ENCODE measurements at regions not wholly inside any gene's neighbourhood (a gene's known extent, or its start where the extent isn't known, plus 50 kb on each side); places are given as distances from the start of the nearest gene placed in this dataset.

GRCh38 chr4:123558865-123559264 is 162.3 kb downstream of the SPRY1 start:
- POLR2A ChIA-PET = no interaction called here
- TF ChIP-seq CTCF (IDR thresholded peaks at IDR 0.05; ENCODE audit: insufficient read depth, low read depth, low read length) = no peak
- DNase-seq (ENCODE audit: low read depth) = no peak
- H3K36me3 ChIP-seq (ENCODE audit: control insufficient read depth, insufficient read depth, low read length) = no peaks in the 10 kb centered on the region
- no peaks in the 10 kb centered on the region for H3K27me3 ChIP-seq (ENCODE audit: control insufficient read depth, insufficient read depth, low read length)
- CTCF ChIA-PET = no interaction called here
- no peak overlapping the region for H3K4me3 ChIP-seq (ENCODE audit: low read depth, low read length)

- no peak for TF ChIP-seq CTCF (IDR thresholded peaks at IDR 0.05; ENCODE audit: insufficient read depth, low read depth, low read length)
- H3K4me3 ChIP-seq (ENCODE audit: low read depth, low read length) = no peak overlapping the region
- no peak for DNase-seq (ENCODE audit: low read depth)
- ChIA-PET CTCF (interaction anchor here (0.6 kb wide), 1 partner anchor 71 kb away, joined by 3 read pairs; no protein-coding TSS in a partner anchor), POLR2A (no interaction called here)
- no peaks in the 10 kb centered on the region for H3K27me3 ChIP-seq (ENCODE audit: control insufficient read depth, insufficient read depth, low read length)
- H3K36me3 ChIP-seq (ENCODE audit: control insufficient read depth, insufficient read depth, low read length) = no peaks in the 10 kb centered on the region
Observed at GRCh38 chr4:123559955-123560871, 163.6 kb downstream of the SPRY1 start.

- no peak for DNase-seq (ENCODE audit: low read depth)
- TF ChIP-seq CTCF (IDR thresholded peaks at IDR 0.05; ENCODE audit: insufficient read depth, low read depth, low read length) = no peak
Observed at GRCh38 chr4:123561525-123561924, 164.9 kb downstream of the SPRY1 start.

GRCh38 chr4:123562994-123563750 is 166.6 kb downstream of the SPRY1 start:
- DNase-seq (ENCODE audit: low read depth) = no peak
- ChIA-PET POLR2A (no interaction called here), CTCF (interaction anchor here (0.5 to 2.8 kb wide), 7 partner anchors 9 to 691 kb away, joined by 3 to 14 read pairs (median 5); no protein-coding TSS in a partner anchor)
- Histone ChIP-seq H3K27me3 (ENCODE audit: control insufficient read depth, insufficient read depth, low read length) (no peaks in the 10 kb centered on the region), H3K36me3 (ENCODE audit: control insufficient read depth, insufficient read depth, low read length) (no peaks in the 10 kb centered on the region), H3K4me3 (ENCODE audit: low read depth, low read length) (no peak overlapping the region)
- no peak for TF ChIP-seq CTCF (IDR thresholded peaks at IDR 0.05; ENCODE audit: insufficient read depth, low read depth, low read length)

More at GRCh38 chr4:123561525-123561924, 164.9 kb downstream of the SPRY1 start:
- ChIA-PET POLR2A (no interaction called here), CTCF (no interaction called here)
- no peaks in the 10 kb centered on the region for H3K27me3 ChIP-seq (ENCODE audit: control insufficient read depth, insufficient read depth, low read length)
- no peaks in the 10 kb centered on the region for H3K36me3 ChIP-seq (ENCODE audit: control insufficient read depth, insufficient read depth, low read length)
- H3K4me3 ChIP-seq (ENCODE audit: low read depth, low read length) = no peak overlapping the region

GRCh38 chr4:123564758-123565346 is 168.3 kb downstream of the SPRY1 start:
- no peak overlapping the region for H3K4me3 ChIP-seq (ENCODE audit: low read depth, low read length)
- no peak for DNase-seq (ENCODE audit: low read depth)
- no peaks in the 10 kb centered on the region for H3K36me3 ChIP-seq (ENCODE audit: control insufficient read depth, insufficient read depth, low read length)
- peak; percentile 95 for TF ChIP-seq CTCF (IDR thresholded peaks at IDR 0.05; ENCODE audit: insufficient read depth, low read depth, low read length)
- ChIA-PET CTCF (interaction anchor here (0.6 to 2.8 kb wide), 26 partner anchors 10 to 466 kb away, joined by 3 to 14 read pairs (median 4); partner anchors contain the start of gene SPRY1), POLR2A (no interaction called here)
- H3K27me3 ChIP-seq (ENCODE audit: control insufficient read depth, insufficient read depth, low read length) = no peaks in the 10 kb centered on the region
